ENCODE measurements at regions not wholly inside any gene's neighbourhood (a gene's known extent, or its start where the extent isn't known, plus 50 kb on each side); places are given as distances from the start of the nearest gene placed in this dataset.

- no peak overlapping the region for H3K27ac ChIP-seq
- TF ChIP-seq CTCF (conservative IDR thresholded peaks at IDR 0.05) (no peak), ZFX (IDR thresholded peaks at IDR 0.05) (no peak)
Observed at GRCh38 chr2:14240868-14241267, 391.6 kb upstream of the LRATD1 start.

- TF ChIP-seq ZFX (IDR thresholded peaks at IDR 0.05) = no peak
- no peak for TF ChIP-seq CTCF (conservative IDR thresholded peaks at IDR 0.05)
- H3K27ac ChIP-seq = no peak overlapping the region
Observed at GRCh38 chr2:14245901-14246300, 386.6 kb upstream of the LRATD1 start.

GRCh38 chr2:14255135-14255820 is 377.2 kb upstream of the LRATD1 start:
- TF ChIP-seq CTCF (conservative IDR thresholded peaks at IDR 0.05) = no peak
- TF ChIP-seq ZFX (IDR thresholded peaks at IDR 0.05) = no peak

GRCh38 chr2:14256890-14257289 is 375.6 kb upstream of the LRATD1 start:
- H3K27ac ChIP-seq = no peak overlapping the region
- TF ChIP-seq ZFX (IDR thresholded peaks at IDR 0.05) = no peak
- no peak for TF ChIP-seq CTCF (conservative IDR thresholded peaks at IDR 0.05)

More at GRCh38 chr2:14255135-14255820, 377.2 kb upstream of the LRATD1 start:
- H3K27ac ChIP-seq = no peak overlapping the region

GRCh38 chr2:14257801-14258507 is 374.6 kb upstream of the LRATD1 start:
- H3K27ac ChIP-seq = no peak overlapping the region
- TF ChIP-seq CTCF (conservative IDR thresholded peaks at IDR 0.05) = no peak
- TF ChIP-seq ZFX (IDR thresholded peaks at IDR 0.05) = no peak

- TF ChIP-seq ZFX (IDR thresholded peaks at IDR 0.05) (no peak), CTCF (conservative IDR thresholded peaks at IDR 0.05) (no peak)
Observed at GRCh38 chr2:14261771-14262170, 370.7 kb upstream of the LRATD1 start.

GRCh38 chr2:14263053-14263452 is 369.5 kb upstream of the LRATD1 start:
- TF ChIP-seq CTCF (conservative IDR thresholded peaks at IDR 0.05) = no peak
- TF ChIP-seq ZFX (IDR thresholded peaks at IDR 0.05) = no peak
- H3K27ac ChIP-seq = no peak overlapping the region

More at GRCh38 chr2:14261771-14262170, 370.7 kb upstream of the LRATD1 start:
- H3K27ac ChIP-seq = no peak overlapping the region

Measured in C4-2B (cell line).